Fibroblast of lung (primary cell): ENCODE measurements at regions not wholly inside any gene's neighbourhood (a gene's known extent, or its start where the extent isn't known, plus 50 kb on each side); places are given as distances from the start of the nearest gene placed in this dataset.

ENCODE experiments used
- DNase-seq, 2 donors: peaks; one replicate each; pipeline versions ENCODE4 v3.0.0 to v3.0.0-alpha.2; 2010; ENCODE audit warnings: low read depth in 2 of 2
- H2AFZ ChIP-seq: 2 replicates; pipeline ENCODE4 v1.5.1; 2012; ENCODE audit warnings: low read length, control low read depth, inconsistent platforms
- H3K27ac ChIP-seq: 2 replicates; pipeline ENCODE4 v1.5.1; 2011; ENCODE audit warnings: low read length, control low read depth; ENCODE audit not compliant: insufficient read depth
- H3K27me3 ChIP-seq: 2 replicates; pipeline ENCODE4 v1.5.1; 2011; ENCODE audit warnings: mild to moderate bottlenecking, low read length; ENCODE audit not compliant: control insufficient read depth, insufficient read depth
- H3K36me3 ChIP-seq: 2 replicates; pipeline ENCODE4 v1.5.1; 2011; ENCODE audit warnings: low read length; ENCODE audit not compliant: control insufficient read depth, insufficient read depth
- H3K4me1 ChIP-seq: 2 replicates; pipeline ENCODE4 v1.5.1; 2011; ENCODE audit warnings: low read length; ENCODE audit not compliant: control insufficient read depth, insufficient read depth; ENCODE audit errors: extremely low read depth
- H3K4me2 ChIP-seq: 2 replicates; pipeline ENCODE4 v1.5.1; 2011; ENCODE audit warnings: low read length, control low read depth; ENCODE audit not compliant: insufficient read depth; ENCODE audit errors: extremely low read depth
- H3K4me3 ChIP-seq, 4 experiments: fragments of 200-600 bp in 1 of 4; sonication (generic) in 1 of 4; replicated peaks in 1 of 4; 2 replicates each; pipeline ENCODE4 v1.5.1; 2011 to 2016; ENCODE audit warnings: low read length in 4 of 4, low read depth in 3 of 4, mild to moderate bottlenecking in 3 of 4, control low read depth in 2 of 4, inconsistent platforms in 1 of 4, mixed read lengths in 1 of 4; ENCODE audit not compliant: insufficient read depth in 1 of 4; ENCODE audit errors: control extremely low read depth in 1 of 4
- H3K79me2 ChIP-seq: 2 replicates; pipeline ENCODE4 v1.5.1; 2012; ENCODE audit warnings: mild to moderate bottlenecking, low read length, inconsistent platforms; ENCODE audit not compliant: control insufficient read depth, insufficient read depth
- H3K9ac ChIP-seq: 2 replicates; pipeline ENCODE4 v1.5.1; 2011; ENCODE audit warnings: mild to moderate bottlenecking, low read length, control low read depth; ENCODE audit not compliant: insufficient read depth
- H3K9me3 ChIP-seq: 2 replicates; pipeline ENCODE4 v1.5.1; 2012; ENCODE audit warnings: low read depth, low read length; ENCODE audit not compliant: control insufficient read depth, insufficient read depth
- H4K20me1 ChIP-seq: 2 replicates; pipeline ENCODE4 v1.5.1; 2011; ENCODE audit warnings: low read length; ENCODE audit not compliant: control insufficient read depth, insufficient read depth; ENCODE audit errors: extremely low read depth
- EZH2 ChIP-seq: IDR thresholded peaks from 2 replicates; pipeline ENCODE4 v1.5.1; 2012; ENCODE audit warnings: low read length, control low read depth, mild to moderate bottlenecking; ENCODE audit errors: missing control alignments
- TF ChIP-seq, protein P1 (sequence below), 2 donors: IDR thresholded peaks in 1 of 2; conservative IDR thresholded peaks in 1 of 2; 1 replicate in 1 of 2; 2 replicates in 1 of 2; pipeline ENCODE4 v1.5.1; 2011 to 2012; ENCODE audit warnings: low read length in 2 of 2, control low read depth in 1 of 2, inconsistent platforms in 1 of 2, low read depth in 1 of 2, mild to moderate bottlenecking in 1 of 2

DNA sequence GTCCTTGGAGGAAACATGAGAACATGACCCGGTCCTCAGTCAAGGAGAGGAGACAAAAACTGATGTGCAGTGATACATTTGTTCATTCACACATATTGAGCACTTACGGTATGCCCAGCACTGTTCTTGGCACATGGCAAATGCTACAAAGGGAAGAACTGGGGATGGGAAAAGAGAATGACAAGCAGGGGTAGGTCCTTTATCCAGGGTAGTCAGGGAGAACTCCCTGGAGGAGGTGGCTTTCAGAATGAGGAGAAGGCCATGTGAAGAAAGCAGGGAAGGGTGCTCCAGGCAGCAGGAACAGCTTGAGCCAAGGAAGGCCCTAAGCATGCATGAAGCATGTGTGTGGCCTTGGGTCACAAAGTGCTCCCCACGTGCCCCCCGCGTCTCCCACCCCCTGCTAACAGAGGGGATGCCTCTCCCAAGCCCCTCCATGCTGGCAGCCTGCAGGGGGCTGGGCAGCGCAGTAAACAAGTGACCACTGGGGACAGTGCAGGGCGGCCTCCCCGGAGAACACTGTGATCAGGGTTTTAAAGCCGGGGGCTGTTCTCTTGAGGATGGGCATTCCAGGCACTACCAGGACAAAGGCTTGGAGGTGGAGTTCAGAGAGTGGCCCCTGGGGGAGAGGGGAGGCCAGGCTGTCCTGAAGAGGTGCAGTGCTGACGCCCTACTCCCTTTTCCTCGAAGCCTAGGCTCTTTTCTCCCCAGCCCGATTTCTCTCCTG, 71.0 kb downstream of the PHETA1 start:
- H3K27ac ChIP-seq = no peak overlapping the region
- no peak overlapping the region for H3K4me3 ChIP-seq
- TF ChIP-seq, protein P1, sequence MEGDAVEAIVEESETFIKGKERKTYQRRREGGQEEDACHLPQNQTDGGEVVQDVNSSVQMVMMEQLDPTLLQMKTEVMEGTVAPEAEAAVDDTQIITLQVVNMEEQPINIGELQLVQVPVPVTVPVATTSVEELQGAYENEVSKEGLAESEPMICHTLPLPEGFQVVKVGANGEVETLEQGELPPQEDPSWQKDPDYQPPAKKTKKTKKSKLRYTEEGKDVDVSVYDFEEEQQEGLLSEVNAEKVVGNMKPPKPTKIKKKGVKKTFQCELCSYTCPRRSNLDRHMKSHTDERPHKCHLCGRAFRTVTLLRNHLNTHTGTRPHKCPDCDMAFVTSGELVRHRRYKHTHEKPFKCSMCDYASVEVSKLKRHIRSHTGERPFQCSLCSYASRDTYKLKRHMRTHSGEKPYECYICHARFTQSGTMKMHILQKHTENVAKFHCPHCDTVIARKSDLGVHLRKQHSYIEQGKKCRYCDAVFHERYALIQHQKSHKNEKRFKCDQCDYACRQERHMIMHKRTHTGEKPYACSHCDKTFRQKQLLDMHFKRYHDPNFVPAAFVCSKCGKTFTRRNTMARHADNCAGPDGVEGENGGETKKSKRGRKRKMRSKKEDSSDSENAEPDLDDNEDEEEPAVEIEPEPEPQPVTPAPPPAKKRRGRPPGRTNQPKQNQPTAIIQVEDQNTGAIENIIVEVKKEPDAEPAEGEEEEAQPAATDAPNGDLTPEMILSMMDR (conservative IDR thresholded peaks at IDR 0.05 in 1 of 2, IDR thresholded peaks at IDR 0.05 in 1 of 2; ENCODE audit: low read depth in 1 of 2, low read length in 2 of 2) = no peak
- TF ChIP-seq EZH2 = no peak
- no peaks in the 10 kb centered on the region for H3K4me1 ChIP-seq
- no peaks in the 10 kb centered on the region for H3K27me3 ChIP-seq
- H2AFZ ChIP-seq = no peak overlapping the region
- H4K20me1 ChIP-seq = no peaks in the 10 kb centered on the region
- H3K36me3 ChIP-seq = no peaks in the 10 kb centered on the region
- no peaks in the 10 kb centered on the region for H3K79me2 ChIP-seq
- H3K9ac ChIP-seq = no peak overlapping the region
- H3K9me3 ChIP-seq = no peaks in the 10 kb centered on the region
- H3K4me2 ChIP-seq = no peak overlapping the region
- DNase-seq = no peak

DNA sequence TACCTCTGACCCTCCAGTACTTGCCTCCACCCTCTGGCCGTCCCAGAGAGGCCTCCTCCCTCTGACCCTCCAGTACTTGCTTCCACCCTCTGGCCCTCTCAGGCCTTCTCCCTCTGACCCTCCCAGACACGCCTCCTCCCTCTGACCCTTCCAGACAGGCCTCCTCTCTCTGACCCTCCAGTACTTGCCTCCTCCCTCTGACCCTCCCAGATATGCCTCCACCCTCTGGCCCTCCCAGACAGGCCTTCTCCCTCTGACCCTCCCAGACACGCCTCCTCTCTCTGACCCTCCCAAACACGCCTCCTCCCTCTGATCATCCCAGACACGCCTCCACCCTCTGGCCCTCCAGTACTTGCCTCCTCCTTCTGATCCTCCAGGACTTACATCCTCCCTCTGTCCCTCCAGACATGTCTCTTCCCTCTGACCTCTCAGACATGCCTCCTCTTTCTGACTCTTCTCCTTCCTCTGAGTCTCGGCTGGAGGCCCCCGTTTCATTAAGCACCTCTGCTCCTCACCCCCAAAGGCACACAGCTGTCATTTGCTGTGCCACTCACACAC, 71.9 kb downstream of the PHETA1 start:
- Histone ChIP-seq H4K20me1 (no peaks in the 10 kb centered on the region), H3K79me2 (no peaks in the 10 kb centered on the region), H3K4me2 (no peak overlapping the region), H3K9ac (no peak overlapping the region), H2AFZ (no peak overlapping the region), H3K27me3 (no peaks in the 10 kb centered on the region), H3K4me3 (no peak overlapping the region), H3K9me3 (no peaks in the 10 kb centered on the region), H3K27ac (no peak overlapping the region), H3K4me1 (no peaks in the 10 kb centered on the region), H3K36me3 (no peaks in the 10 kb centered on the region)
- DNase-seq = no peak
- no peak for TF ChIP-seq EZH2
- TF ChIP-seq, protein P1 (conservative IDR thresholded peaks at IDR 0.05 in 1 of 2, IDR thresholded peaks at IDR 0.05 in 1 of 2; ENCODE audit: low read depth in 1 of 2, low read length in 2 of 2) = no peak

DNA sequence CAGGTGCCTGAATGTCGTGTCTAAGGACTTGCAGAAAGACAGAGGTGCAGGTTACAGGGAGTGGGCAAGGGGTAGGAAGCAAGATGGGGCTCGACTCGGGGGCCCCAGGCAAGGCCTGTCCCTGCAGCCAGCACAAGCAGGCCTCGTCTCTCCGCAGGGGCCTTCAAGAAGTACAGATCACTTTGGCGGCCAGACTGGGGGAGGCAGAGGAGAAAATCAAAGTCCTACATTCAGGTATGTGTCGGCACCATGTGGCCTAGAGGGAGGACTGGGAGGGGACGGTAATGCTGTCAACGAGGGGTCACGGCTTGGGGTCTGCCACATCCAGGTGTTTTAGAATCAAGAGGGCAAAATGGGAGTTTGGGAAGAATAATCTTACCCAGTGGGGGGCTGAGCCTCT, 73.7 kb downstream of the PHETA1 start:
- Histone ChIP-seq H3K4me2 (no peak overlapping the region), H3K27ac (no peak overlapping the region), H3K79me2 (no peaks in the 10 kb centered on the region), H2AFZ (no peak overlapping the region), H3K4me3 (no peak overlapping the region), H3K9me3 (no peaks in the 10 kb centered on the region), H3K4me1 (no peaks in the 10 kb centered on the region), H4K20me1 (no peaks in the 10 kb centered on the region), H3K27me3 (no peaks in the 10 kb centered on the region), H3K36me3 (no peaks in the 10 kb centered on the region), H3K9ac (no peak overlapping the region)
- no peak for DNase-seq
- no peak for TF ChIP-seq EZH2
- TF ChIP-seq, protein P1 (conservative IDR thresholded peaks at IDR 0.05 in 1 of 2, IDR thresholded peaks at IDR 0.05 in 1 of 2; ENCODE audit: low read depth in 1 of 2, low read length in 2 of 2) = no peak
